ENCODE measurements at regions not wholly inside any gene's neighbourhood (a gene's known extent, or its start where the extent isn't known, plus 50 kb on each side); places are given as distances from the start of the nearest gene placed in this dataset.

GRCh38 chr2:181138816-181139215 is 158.4 kb downstream of the UBE2E3 start:
- TF ChIP-seq CTCF (conservative IDR thresholded peaks at IDR 0.05; ENCODE audit: low read depth, low read length) (no peak), POLR2A (IDR thresholded peaks at IDR 0.05; ENCODE audit: low read depth, low read length) (no peak), RAD21 (IDR thresholded peaks at IDR 0.05; ENCODE audit: low read length) (no peak), MAZ (IDR thresholded peaks at IDR 0.05; ENCODE audit: borderline replicate concordance, low read depth, low read length) (no peak), RFX5 (IDR thresholded peaks at IDR 0.05; ENCODE audit: low read depth, low read length) (no peak), MXI1 (IDR thresholded peaks at IDR 0.05; ENCODE audit: borderline replicate concordance, low read depth, low read length) (no peak)
